ENCODE measurements at regions not wholly inside any gene's neighbourhood (a gene's known extent, or its start where the extent isn't known, plus 50 kb on each side); places are given as distances from the start of the nearest gene placed in this dataset.

GRCh38 chr4:18641334-18641733 lies 619.8 kb upstream of the LCORL start:
- TF ChIP-seq EP300 (IDR thresholded peaks at IDR 0.05), result no peak
- TF ChIP-seq, protein P1, sequence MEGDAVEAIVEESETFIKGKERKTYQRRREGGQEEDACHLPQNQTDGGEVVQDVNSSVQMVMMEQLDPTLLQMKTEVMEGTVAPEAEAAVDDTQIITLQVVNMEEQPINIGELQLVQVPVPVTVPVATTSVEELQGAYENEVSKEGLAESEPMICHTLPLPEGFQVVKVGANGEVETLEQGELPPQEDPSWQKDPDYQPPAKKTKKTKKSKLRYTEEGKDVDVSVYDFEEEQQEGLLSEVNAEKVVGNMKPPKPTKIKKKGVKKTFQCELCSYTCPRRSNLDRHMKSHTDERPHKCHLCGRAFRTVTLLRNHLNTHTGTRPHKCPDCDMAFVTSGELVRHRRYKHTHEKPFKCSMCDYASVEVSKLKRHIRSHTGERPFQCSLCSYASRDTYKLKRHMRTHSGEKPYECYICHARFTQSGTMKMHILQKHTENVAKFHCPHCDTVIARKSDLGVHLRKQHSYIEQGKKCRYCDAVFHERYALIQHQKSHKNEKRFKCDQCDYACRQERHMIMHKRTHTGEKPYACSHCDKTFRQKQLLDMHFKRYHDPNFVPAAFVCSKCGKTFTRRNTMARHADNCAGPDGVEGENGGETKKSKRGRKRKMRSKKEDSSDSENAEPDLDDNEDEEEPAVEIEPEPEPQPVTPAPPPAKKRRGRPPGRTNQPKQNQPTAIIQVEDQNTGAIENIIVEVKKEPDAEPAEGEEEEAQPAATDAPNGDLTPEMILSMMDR (IDR thresholded peaks at IDR 0.05), result no peak
- no peak for TF ChIP-seq POLR2A (IDR thresholded peaks at IDR 0.05)

All from sigmoid colon (tissue), 4 donors.